ENCODE measurements at regions not wholly inside any gene's neighbourhood (a gene's known extent, or its start where the extent isn't known, plus 50 kb on each side); places are given as distances from the start of the nearest gene placed in this dataset.

GRCh38 chr2:238747114-238747513 lies 100.8 kb upstream of the TWIST2 start:
- no peak for TF ChIP-seq CTCF (IDR thresholded peaks at IDR 0.05)
- TF ChIP-seq POLR2A (IDR thresholded peaks at IDR 0.05), result no peak

All from gastroesophageal sphincter (tissue), 3 donors.